GM04504 (cell line): ENCODE measurements at regions not wholly inside any gene's neighbourhood (a gene's known extent, or its start where the extent isn't known, plus 50 kb on each side); places are given as distances from the start of the nearest gene placed in this dataset.
"Not testable (repeated sequence)": the region's sequence is repeated elsewhere in the genome, so short reads cannot be mapped to it uniquely, and the experiment has no call there.

Experiments
- DNase-seq: peaks from one replicate; pipeline ENCODE4 v3.0.0-alpha.2; 2012; ENCODE audit warnings: low read depth

DNA sequence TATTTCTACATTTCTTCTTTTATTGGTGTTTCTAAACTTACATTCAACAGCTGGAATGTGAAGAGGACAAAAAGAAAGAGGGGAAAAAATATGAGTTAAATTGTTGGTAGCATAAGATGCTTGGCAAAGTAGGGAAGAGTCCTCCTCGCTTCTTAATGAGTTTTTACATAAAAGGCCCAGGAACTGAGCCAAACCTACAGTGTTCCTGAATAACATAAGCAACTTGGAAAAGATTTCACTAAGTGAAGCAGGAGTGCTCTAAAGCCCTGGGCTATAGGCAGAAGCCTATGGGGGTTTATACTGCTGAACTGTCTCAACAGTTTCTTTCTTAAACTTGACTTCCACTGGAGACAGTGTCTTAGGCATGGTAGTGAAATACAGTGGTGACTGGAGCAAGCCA is 115.0 kb upstream of the USP25 start:
- DNase-seq, result no peak

DNA sequence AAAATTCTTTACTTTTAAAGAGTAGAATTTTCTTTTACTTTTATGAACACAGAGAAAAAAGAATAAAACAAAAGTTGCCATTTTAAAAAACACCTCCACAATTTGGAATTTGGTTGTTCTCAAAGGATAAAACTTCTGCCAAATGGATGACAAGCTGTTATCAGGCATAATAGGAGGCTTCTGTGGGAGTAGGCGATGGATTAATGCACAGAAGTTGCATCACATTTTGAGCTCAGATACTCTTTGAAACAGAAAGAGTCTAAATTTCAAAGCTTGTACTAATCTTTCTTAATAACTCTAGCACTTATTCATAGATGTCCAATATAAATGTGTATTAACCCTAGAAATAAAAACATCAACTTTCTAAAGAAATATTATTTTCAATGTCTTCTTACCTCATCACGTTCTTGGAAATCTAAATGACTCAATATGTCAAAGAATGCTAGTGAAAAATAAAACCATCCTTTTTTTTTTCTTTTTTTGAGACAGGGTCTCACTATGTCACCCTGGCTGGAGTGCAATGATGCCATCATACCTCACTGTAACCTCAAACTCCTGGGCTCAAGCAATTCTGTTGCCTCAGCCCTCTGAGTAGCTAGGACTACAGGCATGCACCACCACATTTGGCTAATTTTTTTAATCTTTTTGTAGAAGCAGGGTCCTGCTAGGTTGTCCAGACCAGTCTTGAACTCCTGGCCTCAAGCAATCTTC is 112.8 kb upstream of the USP25 start:
- no peak for DNase-seq

DNA sequence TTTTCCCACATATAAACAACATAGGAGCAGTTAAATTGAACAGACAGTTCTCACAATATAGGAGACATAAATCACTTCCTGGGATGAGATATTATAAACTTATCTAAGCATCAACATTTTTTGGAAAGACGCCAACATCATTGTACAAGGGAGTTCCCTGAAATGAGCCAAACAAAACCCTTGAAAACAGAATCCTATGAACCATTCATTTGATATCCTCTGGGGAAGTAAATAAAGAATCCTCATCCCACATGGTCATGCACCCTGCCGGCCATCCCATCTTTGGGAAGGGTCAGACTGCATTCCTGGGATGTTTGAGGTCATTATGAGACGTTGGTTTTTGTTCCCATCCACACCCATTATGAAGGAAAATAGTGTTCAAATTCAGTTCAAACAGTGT is 111.8 kb upstream of the USP25 start:
- DNase-seq, result no peak

DNA sequence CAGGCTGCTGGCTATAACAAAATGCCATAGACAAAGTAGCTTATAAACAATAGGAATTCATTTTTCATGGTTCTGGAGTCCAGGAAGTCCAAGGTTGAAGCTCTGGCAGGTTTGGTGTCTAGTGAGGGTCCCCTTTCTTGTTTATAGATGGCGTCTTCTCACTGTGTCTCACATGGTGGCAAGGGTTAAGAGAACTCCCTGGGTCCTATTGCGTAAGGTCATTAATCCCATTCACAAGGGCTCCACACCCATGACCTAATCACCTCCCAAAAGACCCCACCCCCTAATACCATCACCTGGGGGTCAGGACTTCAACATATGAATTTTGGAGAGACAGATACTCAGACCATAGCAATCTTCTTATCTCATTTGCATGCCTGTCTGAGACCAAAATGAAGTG is 108.9 kb upstream of the USP25 start:
- DNase-seq, result no peak

DNA sequence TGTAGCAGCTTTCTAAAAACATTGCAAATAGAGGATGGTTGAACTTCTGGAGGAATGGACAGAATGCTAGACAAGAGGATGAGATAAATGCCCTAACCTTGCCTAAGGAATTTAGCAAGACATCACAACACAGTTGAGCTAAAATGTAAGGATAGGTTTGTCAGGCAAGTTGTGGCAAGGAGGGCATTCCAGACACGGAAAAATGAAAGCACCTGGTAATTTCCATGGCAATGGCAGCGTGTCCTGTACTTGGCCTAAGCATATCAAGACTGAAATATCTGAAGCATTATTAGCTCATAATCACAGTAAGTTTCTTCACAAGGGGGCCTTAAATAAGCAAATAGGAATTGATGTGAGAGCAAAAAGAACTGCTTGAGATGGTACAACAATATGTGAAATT is 105.1 kb upstream of the USP25 start:
- no peak for DNase-seq

DNA sequence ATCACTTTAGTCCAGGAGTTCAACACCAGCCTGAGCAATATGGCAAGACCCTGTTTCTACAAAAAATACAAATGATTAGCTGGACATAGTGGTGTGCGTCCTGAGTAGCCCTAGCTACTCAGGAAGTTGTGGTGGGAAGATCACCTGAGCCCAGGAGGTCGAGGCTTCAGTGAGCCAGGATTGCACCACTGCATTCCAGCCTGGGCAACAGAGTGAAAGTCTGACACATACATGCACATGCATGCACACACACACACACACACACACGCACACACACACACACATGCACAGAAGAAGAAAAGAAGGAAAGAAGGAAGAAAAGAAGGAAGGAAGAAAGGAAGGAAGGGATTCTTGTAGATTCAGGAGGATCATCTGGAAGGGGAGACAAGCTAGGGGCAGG is 104.4 kb upstream of the USP25 start:
- DNase-seq, result no peak

DNA sequence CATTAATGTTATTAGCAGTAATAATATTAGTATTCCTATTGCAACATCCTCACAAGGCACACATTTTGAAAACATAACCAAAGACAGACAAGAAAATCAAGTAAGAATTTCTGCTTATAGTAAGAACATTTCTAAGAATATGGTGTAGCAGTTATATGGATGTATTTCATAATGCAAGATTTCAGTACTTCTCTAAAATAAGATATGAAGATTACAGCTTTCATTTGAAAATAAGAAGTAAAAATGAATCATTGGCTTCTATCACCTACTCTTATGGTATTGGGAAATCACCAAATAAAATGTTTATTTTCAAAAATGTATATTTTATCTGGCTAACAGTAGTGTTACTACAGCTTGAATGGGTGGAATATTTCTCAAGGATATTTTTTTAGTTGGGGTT is 103.8 kb upstream of the USP25 start:
- DNase-seq, result no peak

DNA sequence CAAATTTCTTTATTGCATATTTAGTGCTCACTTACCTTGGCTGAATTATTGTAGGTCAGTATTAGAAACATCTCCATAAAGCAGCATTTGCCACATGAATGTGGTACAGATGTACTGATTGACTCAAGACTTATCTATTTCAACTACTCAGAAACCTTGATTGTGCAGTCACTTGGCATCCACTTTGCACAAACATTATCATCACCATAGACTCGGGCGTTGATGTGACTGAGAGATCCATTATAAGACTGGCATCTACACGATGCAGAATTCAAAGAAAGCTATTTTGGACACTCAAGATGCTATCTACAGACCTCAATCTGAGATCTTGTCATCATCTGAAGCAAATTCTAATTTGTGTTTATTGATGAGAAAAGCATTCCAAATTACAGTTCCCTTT is 102.8 kb upstream of the USP25 start:
- no peak for DNase-seq

DNA sequence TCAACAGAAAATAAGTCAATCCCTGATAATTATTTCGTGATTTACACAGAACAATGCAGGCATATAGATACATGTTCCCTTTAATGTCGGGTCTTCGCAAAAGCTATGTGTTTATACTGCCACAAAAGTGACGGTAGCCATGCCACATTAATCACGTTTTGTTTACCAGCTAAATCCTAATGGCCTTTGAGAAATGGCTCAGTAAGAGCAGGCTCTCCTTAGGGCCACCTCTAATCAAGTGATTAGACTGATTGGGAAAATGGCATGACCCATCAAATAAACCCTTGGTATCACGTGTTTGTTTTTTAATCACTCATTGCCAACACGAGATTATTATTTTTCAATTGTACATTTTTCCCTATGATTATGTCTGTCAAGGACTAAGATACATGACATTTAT is 102.0 kb upstream of the USP25 start:
- DNase-seq, result no peak

DNA sequence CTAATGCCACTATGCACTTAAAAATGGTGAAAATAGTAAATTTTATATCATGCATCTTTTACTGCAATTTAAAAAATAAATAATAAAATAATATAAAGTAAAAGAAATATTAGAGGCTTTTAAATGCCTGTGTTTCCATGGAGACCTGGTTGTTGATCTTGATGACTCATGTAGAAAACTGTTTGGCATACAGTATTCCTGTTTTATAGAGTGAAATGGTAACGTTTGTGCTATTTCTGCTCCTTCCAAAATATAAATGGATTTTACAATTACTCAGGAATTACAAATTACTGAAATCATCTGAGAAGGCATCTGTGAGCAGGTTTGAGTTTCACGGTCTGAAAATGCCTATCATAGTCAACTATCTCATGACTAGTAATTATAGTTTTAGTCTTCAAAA is 98.4 kb upstream of the USP25 start:
- peak; percentile 61 for DNase-seq

DNA sequence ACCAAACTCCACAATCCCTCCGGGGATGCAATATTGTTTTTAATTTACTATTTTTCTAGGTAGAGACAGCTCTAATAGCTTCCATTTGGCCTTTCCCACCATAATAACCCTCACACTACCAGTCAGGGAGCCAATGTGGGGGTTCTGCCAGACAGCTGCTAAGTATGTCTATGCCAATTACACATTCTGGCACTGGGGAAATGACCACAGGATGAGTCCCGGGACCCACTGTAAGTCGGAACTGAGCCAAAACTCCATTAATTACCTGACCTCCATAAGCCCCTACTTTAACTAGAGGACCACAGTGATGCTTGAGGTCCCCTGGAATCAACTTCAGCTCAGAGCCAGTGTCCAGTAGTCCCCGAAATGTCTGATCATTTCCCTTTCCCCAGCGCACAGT is 95.2 kb upstream of the USP25 start:
- not testable (repeated sequence) for DNase-seq

DNA sequence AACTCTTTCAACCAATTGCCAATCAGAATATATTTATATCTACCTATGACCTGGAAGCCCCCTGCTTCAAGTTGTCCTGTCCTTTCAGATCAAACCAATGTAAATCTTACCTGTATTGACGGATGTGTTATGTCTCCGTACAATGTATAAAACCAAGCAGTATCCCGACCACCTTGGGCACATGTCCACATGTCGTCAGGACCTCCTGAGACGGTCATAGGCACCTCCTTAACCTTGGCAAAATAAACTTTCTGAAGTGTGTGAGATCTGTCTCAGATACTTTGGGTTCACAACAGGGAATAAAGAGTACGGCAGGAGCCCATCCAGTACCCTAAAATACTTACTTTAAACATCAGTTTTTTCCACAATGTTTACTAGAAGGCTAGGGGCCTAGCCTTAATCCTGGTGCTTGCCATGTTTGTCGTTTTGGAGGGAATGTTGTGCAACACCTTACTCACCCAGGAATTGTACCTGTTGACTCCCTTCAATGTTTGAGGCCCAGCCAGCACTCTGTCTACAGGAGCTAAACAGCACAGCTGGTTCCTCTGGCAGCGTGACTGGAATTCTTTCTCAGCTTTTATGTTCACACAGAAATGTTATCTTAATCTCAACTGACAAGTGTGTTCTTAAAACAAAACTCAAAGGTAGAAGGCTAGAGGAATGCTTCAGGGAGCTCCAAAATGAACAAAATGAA is 90.8 kb upstream of the USP25 start:
- no peak for DNase-seq

DNA sequence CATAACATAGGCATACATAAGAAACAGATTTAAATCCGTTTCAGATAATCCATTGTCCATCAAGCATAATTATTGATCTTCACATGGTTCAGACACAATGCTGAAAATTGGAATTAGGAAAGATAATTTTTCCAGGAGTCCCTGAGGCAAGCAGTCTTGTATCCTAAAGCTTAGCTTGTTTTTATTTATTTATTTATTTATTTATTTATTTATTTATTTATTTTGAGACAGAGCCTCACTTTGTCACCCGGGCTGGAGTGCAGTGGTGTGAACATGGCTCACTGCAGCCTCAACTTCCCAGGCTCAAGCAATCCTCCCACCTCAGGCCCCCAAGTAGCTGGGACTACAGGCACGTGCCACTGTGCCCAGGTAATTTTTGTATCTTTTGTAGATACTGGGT is 89.7 kb upstream of the USP25 start:
- DNase-seq, result not testable (repeated sequence)

DNA sequence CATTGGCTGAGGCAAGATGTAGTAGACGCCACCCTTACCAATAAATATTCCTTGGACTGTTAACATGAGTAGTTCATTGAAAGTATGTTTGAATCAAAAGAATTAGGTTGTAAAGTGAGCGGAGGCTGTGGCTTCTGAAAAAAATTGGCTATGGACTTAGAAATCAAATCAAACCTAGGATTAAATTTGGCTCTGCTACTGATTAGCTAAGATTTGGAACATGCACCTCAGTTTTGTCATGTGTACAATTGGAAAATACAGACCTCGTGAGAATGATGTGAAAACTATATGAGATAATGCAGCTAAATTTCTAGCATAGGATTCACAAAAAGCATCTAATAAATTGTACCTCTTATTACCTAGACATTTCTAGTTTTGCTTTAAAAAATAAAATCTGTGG is 85.3 kb upstream of the USP25 start:
- DNase-seq, result no peak

DNA sequence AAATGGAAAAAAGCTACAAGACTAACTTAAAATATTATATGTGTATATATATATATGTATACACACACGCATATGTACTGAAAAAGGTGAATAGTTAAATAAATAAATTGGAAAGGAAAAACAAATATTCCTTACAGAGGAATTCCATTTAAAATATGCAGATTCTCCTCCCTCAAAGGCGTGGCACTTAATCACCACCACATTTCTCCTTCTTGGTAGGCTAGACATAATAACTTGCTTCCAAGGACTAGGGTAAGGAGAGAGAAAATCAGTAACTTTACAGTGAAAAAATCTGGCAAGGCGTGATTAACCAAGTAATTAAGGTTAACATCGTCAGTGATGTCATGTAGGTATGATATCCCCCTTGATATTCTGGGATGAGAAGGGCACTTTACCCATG is 84.0 kb upstream of the USP25 start:
- no peak for DNase-seq

DNA sequence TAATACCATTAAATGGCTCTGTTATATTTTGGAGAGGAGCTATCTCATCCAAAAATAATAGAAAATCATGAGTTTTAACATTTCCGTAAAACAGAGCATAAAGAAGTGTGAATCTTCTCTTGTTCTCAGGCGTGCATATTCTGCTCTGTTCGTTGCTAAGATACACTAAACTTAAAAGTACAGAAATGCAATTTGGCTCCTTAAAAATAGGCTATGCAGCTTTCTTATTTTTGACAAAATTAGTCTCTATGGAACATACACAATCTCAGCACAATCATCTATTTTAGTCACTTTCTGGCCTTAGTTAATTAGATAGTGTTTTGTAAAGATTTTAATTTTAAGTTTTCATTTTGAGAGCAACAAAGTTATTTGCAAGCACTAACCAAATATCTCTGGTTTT is 79.0 kb upstream of the USP25 start:
- DNase-seq, result no peak

DNA sequence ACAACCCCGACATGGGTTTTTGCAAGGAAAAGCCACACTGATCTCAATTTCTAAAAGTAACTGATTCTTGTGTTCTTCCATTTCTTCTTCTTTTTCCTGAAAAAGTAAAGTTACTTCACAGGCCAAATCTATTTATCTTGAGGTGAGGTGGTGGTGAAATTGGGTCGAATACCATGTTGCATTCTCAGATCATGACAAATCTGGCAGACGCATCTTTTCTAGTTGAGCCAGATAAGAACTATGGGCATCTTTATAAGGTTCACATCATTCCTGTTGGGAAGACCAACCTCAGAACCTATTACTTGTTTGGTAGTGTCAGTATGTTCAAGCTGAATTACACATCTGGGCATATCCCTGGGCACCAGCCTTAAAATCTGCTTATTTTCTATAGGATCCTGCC is 78.6 kb upstream of the USP25 start:
- DNase-seq, result no peak

DNA sequence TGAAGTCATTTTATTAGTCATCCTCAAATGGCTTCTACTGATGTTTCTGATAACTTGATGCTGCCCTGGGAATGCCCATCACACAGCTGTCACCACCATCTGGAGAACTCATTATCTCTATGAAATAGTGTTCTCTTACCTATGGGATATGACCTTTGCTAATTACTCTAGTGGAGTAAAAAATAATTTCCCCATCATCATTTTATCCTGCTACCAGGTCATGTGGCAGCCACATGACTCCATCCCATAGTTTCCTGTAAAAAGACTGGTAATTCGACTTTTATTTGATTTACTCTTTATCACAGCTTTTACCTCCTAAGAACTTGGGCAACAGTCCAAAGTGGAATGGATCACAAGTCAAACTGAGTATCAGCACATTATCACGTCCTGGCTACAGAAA is 76.1 kb upstream of the USP25 start:
- DNase-seq, result no peak

DNA sequence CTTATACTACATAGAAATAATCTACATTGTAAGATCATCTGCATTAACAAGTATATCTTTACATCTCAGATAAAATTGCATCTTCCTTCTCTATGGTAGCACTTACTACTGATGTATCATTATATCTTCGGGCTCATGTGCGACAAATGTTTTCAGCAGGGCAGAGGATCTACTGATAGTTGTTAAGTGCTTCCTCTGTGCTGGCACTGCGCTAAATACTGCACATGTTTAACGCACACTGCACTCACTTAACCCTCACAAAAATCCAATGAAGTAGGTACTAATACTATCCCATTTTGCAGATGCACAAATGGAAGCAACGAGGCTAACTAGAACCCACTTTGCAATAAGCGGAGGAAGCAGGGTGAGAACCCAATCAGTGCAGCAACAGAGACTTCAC is 75.6 kb upstream of the USP25 start:
- DNase-seq, result no peak

DNA sequence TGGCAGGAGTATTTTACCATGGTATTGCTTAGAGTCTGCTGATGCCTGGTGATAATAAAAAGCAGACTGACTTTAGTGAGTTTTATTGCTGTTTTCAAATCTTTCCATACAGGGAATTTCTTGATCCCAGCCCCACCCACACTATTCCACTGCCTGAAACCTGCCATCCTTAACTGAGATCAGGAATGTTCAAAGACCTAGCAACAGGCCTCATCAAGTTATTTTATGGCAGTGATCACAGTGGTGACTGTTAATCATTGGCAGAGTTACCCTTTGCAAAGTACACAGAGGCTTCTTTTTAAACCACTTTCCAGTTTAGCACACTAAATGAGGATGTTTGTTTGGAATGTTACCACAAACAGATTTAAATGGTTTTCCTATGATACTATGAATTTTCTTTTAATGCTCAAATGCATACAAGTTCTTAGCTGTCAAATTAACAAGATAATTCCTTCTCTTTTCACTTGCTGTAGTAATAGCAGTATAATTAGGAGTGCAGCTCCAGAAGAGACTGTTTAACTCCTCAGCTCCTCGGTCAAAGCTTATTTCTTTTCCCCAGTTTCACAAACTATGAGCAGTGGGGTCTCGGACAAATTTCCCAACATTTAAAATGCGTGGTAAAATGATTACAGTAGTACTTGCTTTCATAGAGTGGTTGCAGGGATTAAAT is 69.9 kb upstream of the USP25 start:
- peak; percentile 46 for DNase-seq

DNA sequence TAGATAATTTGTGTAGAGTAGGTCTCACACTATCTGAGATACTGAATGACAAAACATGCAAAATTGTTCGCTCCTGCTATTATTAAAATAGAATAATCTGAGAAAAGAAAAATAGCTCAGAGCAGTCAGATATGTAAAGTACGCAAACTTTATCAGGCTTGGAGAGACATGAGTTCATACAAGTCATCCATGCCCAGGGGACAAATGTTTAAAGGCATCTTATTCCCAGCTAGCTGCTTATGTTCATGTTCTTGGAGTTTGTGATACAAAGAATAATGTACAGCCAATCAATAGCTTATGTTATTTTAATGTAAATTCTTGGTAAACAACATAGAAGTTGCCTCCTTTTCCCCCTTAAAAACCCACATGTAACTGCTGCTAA is 69.4 kb upstream of the USP25 start:
- DNase-seq, result no peak

DNA sequence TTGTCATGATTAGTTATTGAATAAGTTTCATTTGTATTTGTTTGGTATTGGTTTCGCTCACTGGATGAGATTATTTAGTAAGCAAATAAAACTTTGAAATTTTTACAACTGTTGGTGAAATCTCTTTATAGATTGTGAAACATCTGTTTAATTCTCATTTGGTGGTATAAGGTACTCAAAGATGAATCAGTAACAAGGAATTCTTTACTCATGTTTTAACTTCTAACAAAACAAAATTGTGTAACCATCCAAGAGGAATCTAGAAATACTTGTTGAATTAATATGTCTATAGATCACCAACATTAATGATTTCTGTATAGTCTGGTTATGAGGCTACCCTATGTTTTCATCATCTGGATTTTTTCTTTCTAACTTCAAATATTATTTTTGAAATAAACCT is 62.8 kb upstream of the USP25 start:
- no peak for DNase-seq

DNA sequence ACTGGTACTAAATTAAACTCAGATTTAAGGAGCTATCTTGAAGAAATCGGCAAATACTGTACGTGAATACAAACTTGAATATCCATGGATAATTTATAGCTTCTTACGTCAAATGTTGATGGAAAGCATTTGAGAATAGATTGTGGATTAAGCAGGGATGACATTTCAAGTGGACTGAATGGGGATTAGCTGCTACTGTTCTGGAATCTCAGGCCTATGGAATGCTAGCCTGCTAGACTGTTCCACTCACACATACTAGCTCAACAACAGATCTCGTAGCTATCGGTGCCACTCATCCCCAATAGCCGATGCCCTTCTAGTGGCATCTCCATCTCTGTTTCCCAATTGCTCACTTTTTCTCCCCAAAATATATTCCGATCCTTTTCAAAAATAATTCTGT is 62.0 kb upstream of the USP25 start:
- DNase-seq, result no peak

DNA sequence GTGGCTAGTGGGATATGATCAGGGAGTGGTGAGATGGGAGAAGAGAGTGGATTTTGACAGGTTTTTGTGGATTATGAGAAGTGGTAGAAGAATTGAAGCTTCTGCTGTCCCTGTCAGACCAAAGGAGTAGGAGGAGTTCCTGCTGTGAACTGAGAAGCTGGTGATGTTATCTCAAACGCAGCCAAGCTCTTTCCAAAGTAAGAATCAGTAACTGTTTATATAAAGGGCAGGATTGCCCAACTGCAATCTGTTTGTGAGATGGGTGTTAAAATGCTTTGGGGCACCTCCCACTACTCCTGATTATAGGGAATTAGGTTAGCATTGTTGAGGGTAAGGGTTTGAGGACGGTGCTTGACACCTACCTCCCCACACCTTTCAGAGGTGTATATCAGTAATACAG is 60.5 kb upstream of the USP25 start:
- DNase-seq, result no peak
